OCI-LY3 (cell line): ENCODE measurements at regions not wholly inside any gene's neighbourhood (a gene's known extent, or its start where the extent isn't known, plus 50 kb on each side); places are given as distances from the start of the nearest gene placed in this dataset.

Experiments
- EZH2phosphoT487 ChIP-seq: fragments of 200-600 bp; shearing (Covaris generic); IDR thresholded peaks from 2 replicates; pipeline ENCODE4 v1.6.1; 2018; ENCODE audit warnings: antibody characterized with exemption, mixed run types, low read depth
- TF ChIP-seq, protein P1 (sequence below): fragments of 200-600, 300-600 bp; sonication (generic); IDR thresholded peaks from 2 replicates; pipeline ENCODE4 v1.5.1; 2014; ENCODE audit warnings: antibody characterized with exemption, low read length, low read depth

DNA sequence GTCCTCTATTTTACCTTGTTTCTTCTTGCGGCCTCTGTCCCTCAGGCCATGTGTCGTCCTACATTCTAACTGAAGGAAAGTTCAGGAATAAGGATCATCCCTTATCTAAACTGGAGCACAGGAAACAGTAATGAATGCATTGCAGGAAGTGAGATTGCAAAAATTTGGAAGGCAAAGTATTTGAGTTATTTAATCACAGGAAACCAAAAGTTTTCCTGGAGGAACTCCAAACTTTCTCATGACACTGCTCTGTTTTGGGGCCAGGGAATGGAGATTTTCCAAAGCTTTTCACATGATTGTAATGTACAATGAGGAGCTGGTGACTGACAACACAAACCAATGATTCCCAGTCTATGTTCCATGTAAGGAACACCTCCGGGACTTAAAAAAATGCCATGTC, 57.8 kb upstream of the PLSCR4 start:
- TF ChIP-seq EZH2phosphoT487: no peak
- TF ChIP-seq, protein P1, sequence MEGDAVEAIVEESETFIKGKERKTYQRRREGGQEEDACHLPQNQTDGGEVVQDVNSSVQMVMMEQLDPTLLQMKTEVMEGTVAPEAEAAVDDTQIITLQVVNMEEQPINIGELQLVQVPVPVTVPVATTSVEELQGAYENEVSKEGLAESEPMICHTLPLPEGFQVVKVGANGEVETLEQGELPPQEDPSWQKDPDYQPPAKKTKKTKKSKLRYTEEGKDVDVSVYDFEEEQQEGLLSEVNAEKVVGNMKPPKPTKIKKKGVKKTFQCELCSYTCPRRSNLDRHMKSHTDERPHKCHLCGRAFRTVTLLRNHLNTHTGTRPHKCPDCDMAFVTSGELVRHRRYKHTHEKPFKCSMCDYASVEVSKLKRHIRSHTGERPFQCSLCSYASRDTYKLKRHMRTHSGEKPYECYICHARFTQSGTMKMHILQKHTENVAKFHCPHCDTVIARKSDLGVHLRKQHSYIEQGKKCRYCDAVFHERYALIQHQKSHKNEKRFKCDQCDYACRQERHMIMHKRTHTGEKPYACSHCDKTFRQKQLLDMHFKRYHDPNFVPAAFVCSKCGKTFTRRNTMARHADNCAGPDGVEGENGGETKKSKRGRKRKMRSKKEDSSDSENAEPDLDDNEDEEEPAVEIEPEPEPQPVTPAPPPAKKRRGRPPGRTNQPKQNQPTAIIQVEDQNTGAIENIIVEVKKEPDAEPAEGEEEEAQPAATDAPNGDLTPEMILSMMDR: no peak
